ENCODE measurements at regions not wholly inside any gene's neighbourhood (a gene's known extent, or its start where the extent isn't known, plus 50 kb on each side); places are given as distances from the start of the nearest gene placed in this dataset.

DNA sequence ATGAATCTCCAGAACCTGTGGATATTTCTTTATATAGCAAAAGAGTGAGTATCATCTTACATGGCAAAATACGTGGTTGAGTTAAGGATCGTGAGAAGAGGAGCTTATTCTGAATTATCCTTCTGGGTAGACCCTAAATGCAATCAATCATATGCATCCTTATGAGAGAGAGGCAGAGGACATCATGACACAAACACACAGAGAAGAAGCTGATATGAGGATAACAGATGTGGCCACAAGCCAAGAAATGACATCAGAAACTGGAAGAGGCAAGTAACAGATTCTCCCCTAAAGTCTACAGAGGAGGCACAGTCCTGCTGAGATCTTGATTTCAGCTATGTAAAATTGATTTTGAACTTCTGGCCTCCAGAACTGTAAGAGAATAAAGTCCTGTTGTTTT, 730.2 kb upstream of the ZNF804A start:
- TF ChIP-seq POLR2A (IDR thresholded peaks at IDR 0.05; ENCODE audit: low read depth, low read length) = no peak
- no peak for TF ChIP-seq CTCF (IDR thresholded peaks at IDR 0.05; ENCODE audit: extremely low read depth in 1 of 2, insufficient read depth in 1 of 2, low read depth in 1 of 2, low read length in 2 of 2)
- TF ChIP-seq POLR2AphosphoS5 (IDR thresholded peaks at IDR 0.05; ENCODE audit: insufficient read depth, low read depth, low read length) = no peak
- no peak for TF ChIP-seq JUN (IDR thresholded peaks at IDR 0.05; ENCODE audit: borderline replicate concordance, insufficient read depth, insufficient read length, low read depth)
- no peak for TF ChIP-seq EZH2 (IDR thresholded peaks at IDR 0.05; ENCODE audit: borderline replicate concordance, low read depth, low read length, severe bottlenecking)
- TF ChIP-seq, protein P1, sequence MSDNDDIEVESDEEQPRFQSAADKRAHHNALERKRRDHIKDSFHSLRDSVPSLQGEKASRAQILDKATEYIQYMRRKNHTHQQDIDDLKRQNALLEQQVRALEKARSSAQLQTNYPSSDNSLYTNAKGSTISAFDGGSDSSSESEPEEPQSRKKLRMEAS (IDR thresholded peaks at IDR 0.05; ENCODE audit: insufficient read depth, insufficient read length) = no peak
- TF ChIP-seq MYC (IDR thresholded peaks at IDR 0.05; ENCODE audit: low read depth, low read length) = no peak

All from endothelial cell of umbilical vein (primary cell).